ENCODE measurements at regions not wholly inside any gene's neighbourhood (a gene's known extent, or its start where the extent isn't known, plus 50 kb on each side); places are given as distances from the start of the nearest gene placed in this dataset.
"Not testable (repeated sequence)": the region's sequence is repeated elsewhere in the genome, so short reads cannot be mapped to it uniquely, and the experiment has no call there.

DNA sequence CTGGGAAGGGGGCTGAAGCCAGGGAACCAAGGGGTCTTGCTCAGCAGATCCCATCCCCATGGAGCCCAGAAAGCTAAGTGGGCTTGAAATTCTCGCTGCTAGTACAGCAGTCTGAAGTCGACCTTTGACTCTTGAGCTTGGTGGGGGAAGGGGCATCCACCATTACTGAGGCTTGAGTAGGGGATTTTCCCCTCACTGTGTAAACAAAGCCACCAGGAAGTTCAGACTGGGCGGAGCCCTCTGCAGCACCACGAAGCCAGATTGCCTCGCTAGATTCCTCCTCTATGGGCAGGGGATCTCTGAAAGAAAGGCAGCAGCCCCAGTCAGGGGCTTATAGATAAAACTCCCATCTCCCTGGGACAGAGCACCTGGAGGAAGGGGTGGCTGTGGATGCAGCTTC lies 210.6 kb downstream of the OTOL1 start:
- TF ChIP-seq, protein P1, sequence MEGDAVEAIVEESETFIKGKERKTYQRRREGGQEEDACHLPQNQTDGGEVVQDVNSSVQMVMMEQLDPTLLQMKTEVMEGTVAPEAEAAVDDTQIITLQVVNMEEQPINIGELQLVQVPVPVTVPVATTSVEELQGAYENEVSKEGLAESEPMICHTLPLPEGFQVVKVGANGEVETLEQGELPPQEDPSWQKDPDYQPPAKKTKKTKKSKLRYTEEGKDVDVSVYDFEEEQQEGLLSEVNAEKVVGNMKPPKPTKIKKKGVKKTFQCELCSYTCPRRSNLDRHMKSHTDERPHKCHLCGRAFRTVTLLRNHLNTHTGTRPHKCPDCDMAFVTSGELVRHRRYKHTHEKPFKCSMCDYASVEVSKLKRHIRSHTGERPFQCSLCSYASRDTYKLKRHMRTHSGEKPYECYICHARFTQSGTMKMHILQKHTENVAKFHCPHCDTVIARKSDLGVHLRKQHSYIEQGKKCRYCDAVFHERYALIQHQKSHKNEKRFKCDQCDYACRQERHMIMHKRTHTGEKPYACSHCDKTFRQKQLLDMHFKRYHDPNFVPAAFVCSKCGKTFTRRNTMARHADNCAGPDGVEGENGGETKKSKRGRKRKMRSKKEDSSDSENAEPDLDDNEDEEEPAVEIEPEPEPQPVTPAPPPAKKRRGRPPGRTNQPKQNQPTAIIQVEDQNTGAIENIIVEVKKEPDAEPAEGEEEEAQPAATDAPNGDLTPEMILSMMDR (CRISPR knock-in tag; IDR thresholded peaks at IDR 0.05): not testable (repeated sequence)
- not testable (repeated sequence) for TF ChIP-seq ZNF781 (CRISPR knock-in tag; IDR thresholded peaks at IDR 0.05; ENCODE audit: borderline replicate concordance, not compliant biosample characterization); NFE2L2 (IDR thresholded peaks at IDR 0.05; ENCODE audit: low read length); POLR2A (IDR thresholded peaks at IDR 0.05; ENCODE audit: insufficient read depth in 1 of 2, low read depth in 2 of 2, low read length in 2 of 2); RFX5 (IDR thresholded peaks at IDR 0.05; ENCODE audit: low read depth, low read length); ZBTB20 (CRISPR knock-in tag; IDR thresholded peaks at IDR 0.05; ENCODE audit: borderline replicate concordance, low read depth); ZNF274 (CRISPR knock-in tag; IDR thresholded peaks at IDR 0.05); ZNF264 (CRISPR knock-in tag; IDR thresholded peaks at IDR 0.05); TCF12 (IDR thresholded peaks at IDR 0.05); TCF12 (CRISPR knock-in tag; IDR thresholded peaks at IDR 0.05)
- TF ChIP-seq NR2F1 (CRISPR knock-in tag; IDR thresholded peaks at IDR 0.05): 0 out of 4 replicates have a peak, but pooled peaks of 1 of the 2 experiments have one; percentile 24
- TF ChIP-seq, protein P2, sequence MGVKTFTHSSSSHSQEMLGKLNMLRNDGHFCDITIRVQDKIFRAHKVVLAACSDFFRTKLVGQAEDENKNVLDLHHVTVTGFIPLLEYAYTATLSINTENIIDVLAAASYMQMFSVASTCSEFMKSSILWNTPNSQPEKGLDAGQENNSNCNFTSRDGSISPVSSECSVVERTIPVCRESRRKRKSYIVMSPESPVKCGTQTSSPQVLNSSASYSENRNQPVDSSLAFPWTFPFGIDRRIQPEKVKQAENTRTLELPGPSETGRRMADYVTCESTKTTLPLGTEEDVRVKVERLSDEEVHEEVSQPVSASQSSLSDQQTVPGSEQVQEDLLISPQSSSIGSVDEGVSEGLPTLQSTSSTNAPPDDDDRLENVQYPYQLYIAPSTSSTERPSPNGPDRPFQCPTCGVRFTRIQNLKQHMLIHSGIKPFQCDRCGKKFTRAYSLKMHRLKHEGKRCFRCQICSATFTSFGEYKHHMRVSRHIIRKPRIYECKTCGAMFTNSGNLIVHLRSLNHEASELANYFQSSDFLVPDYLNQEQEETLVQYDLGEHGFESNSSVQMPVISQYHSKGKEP (CRISPR knock-in tag; IDR thresholded peaks at IDR 0.05): not testable (repeated sequence)

Measured in HepG2 (cell line).